BJ (cell line): ENCODE measurements at regions not wholly inside any gene's neighbourhood (a gene's known extent, or its start where the extent isn't known, plus 50 kb on each side); places are given as distances from the start of the nearest gene placed in this dataset.

Experiments
- CTCF ChIA-PET: fragments of 350-600 bp; formaldehyde crosslinking; extraction: SDS; loops from one replicate; lab custom pipeline; 2021; ENCODE audit warnings: antibody characterized with exemption, inconsistent platforms; lab: Yijun Ruan, JAX
- POLR2A ChIA-PET: fragments of 300-600 bp; sonication (Branson Sonifier 250); formaldehyde crosslinking; extraction: SDS; loops from one replicate; lab custom pipeline; 2021; ENCODE audit warnings: antibody characterized with exemption; lab: Charles Lee
- DNase-seq: peaks from one replicate; pipeline ENCODE4 v3.0.0-alpha.2; 2011; ENCODE audit warnings: low read depth
- H3K27me3 ChIP-seq: 2 replicates; pipeline ENCODE4 v1.6.0; 2011; ENCODE audit warnings: low read length; ENCODE audit not compliant: control insufficient read depth, insufficient read depth
- H3K36me3 ChIP-seq: 2 replicates; pipeline ENCODE4 v1.5.1; 2011; ENCODE audit warnings: low read length; ENCODE audit not compliant: control insufficient read depth, insufficient read depth
- H3K4me3 ChIP-seq: 2 replicates; pipeline ENCODE4 v1.5.1; 2011; ENCODE audit warnings: low read depth, mild to moderate bottlenecking, control low read depth, low read length
- CTCF ChIP-seq: IDR thresholded peaks from 2 replicates; pipeline ENCODE4 v1.5.1; 2011; ENCODE audit warnings: low read depth, mild to moderate bottlenecking, control low read depth, inconsistent platforms, low read length, moderate library complexity; ENCODE audit not compliant: insufficient read depth

GRCh38 chr20:11729806-11730205 is 187.9 kb upstream of the BTBD3 start:
- no peaks in the 10 kb centered on the region for H3K27me3 ChIP-seq
- H3K36me3 ChIP-seq, result no peaks in the 10 kb centered on the region
- ChIA-PET CTCF (interaction anchor here (1.3 kb wide), 1 partner anchor 12 kb away, joined by 4 read pairs; no protein-coding TSS in a partner anchor), POLR2A (no interaction called here)
- DNase-seq, result no peak
- no peak overlapping the region for H3K4me3 ChIP-seq
- no peak for TF ChIP-seq CTCF

GRCh38 chr20:11734431-11734830 is 183.3 kb upstream of the BTBD3 start:
- POLR2A ChIA-PET, result no interaction called here
- DNase-seq, result no peak
- CTCF ChIA-PET, result no interaction called here
- no peaks in the 10 kb centered on the region for H3K36me3 ChIP-seq
- H3K4me3 ChIP-seq, result no peak overlapping the region
- TF ChIP-seq CTCF, result no peak
- no peaks in the 10 kb centered on the region for H3K27me3 ChIP-seq

- CTCF ChIA-PET, result no interaction called here
- H3K27me3 ChIP-seq, result no peaks in the 10 kb centered on the region
- DNase-seq, result no peak
These were observed 178.8 kb upstream of the BTBD3 start for GRCh38 chr20:11738852-11739251.

GRCh38 chr20:11740975-11741374 is 176.7 kb upstream of the BTBD3 start:
- POLR2A ChIA-PET, result no interaction called here

More at GRCh38 chr20:11738852-11739251, 178.8 kb upstream of the BTBD3 start:
- no peaks in the 10 kb centered on the region for H3K36me3 ChIP-seq
- TF ChIP-seq CTCF, result no peak
- no peak overlapping the region for H3K4me3 ChIP-seq
- POLR2A ChIA-PET, result no interaction called here

GRCh38 chr20:11745145-11745544 is 172.5 kb upstream of the BTBD3 start:
- ChIA-PET POLR2A (no interaction called here), CTCF (no interaction called here)
- no peaks in the 10 kb centered on the region for H3K27me3 ChIP-seq
- DNase-seq, result no peak
- no peak overlapping the region for H3K4me3 ChIP-seq
- no peak for TF ChIP-seq CTCF
- no peaks in the 10 kb centered on the region for H3K36me3 ChIP-seq

More at GRCh38 chr20:11740975-11741374, 176.7 kb upstream of the BTBD3 start:
- no peaks in the 10 kb centered on the region for H3K27me3 ChIP-seq
- no peak for TF ChIP-seq CTCF
- CTCF ChIA-PET, result interaction anchor here (1.1 to 2.0 kb wide), 2 partner anchors 12 to 25 kb away, joined by 4 to 5 read pairs; no protein-coding TSS in a partner anchor
- no peaks in the 10 kb centered on the region for H3K36me3 ChIP-seq
- no peak for DNase-seq
- H3K4me3 ChIP-seq, result no peak overlapping the region
